ENCODE measurements at regions not wholly inside any gene's neighbourhood (a gene's known extent, or its start where the extent isn't known, plus 50 kb on each side); places are given as distances from the start of the nearest gene placed in this dataset.

GRCh38 chr12:115694564-115694963 lies 582.9 kb downstream of the MED13L start:
- ATAC-seq, result no peak
- no peak for DNase-seq
- Mint-ChIP-seq H3K27me3 (peaks cover 4% of the 10 kb centered on the region), H3K27ac (no peak overlapping the region), H3K36me3 (ENCODE audit: low read depth) (no peaks in the 10 kb centered on the region), H3K9me3 (no peaks in the 10 kb centered on the region), H3K4me3 (no peak overlapping the region), H3K4me1 (ENCODE audit: low read depth) (no peaks in the 10 kb centered on the region)
- CTCF ChIA-PET, result no interaction called here
- no peak for TF ChIP-seq CTCF (IDR thresholded peaks at IDR 0.05)
- POLR2A ChIA-PET, result no interaction called here
- intact Hi-C loops (cut with micrococcal nuclease), result no loop called here

GRCh38 chr12:115693970-115694369 lies 583.5 kb downstream of the MED13L start:
- ATAC-seq (no peak), DNase-seq (no peak)
- Mint-ChIP-seq H3K4me1 (ENCODE audit: low read depth) (no peaks in the 10 kb centered on the region), H3K27ac (no peak overlapping the region), H3K27me3 (peaks cover 4% of the 10 kb centered on the region), H3K36me3 (ENCODE audit: low read depth) (no peaks in the 10 kb centered on the region), H3K9me3 (no peaks in the 10 kb centered on the region), H3K4me3 (no peak overlapping the region)
- intact Hi-C loops (cut with micrococcal nuclease), result no loop called here
- TF ChIP-seq CTCF (IDR thresholded peaks at IDR 0.05), result no peak
- ChIA-PET CTCF (no interaction called here), POLR2A (no interaction called here)

- peaks cover 4% of the 10 kb centered on the region for H3K27me3 Mint-ChIP-seq
- DNase-seq, result no peak
- POLR2A ChIA-PET, result no interaction called here
- no peak overlapping the region for H3K4me3 Mint-ChIP-seq
- no peak overlapping the region for H3K27ac Mint-ChIP-seq
- no peaks in the 10 kb centered on the region for H3K9me3 Mint-ChIP-seq
- ATAC-seq, result no peak
- CTCF ChIA-PET, result no interaction called here
- no peaks in the 10 kb centered on the region for H3K36me3 Mint-ChIP-seq (ENCODE audit: low read depth)
- intact Hi-C loops (cut with micrococcal nuclease), result no loop called here
- H3K4me1 Mint-ChIP-seq (ENCODE audit: low read depth), result no peaks in the 10 kb centered on the region
- TF ChIP-seq CTCF (IDR thresholded peaks at IDR 0.05), result no peak
These were observed 586.4 kb downstream of the MED13L start for GRCh38 chr12:115691123-115691522.

- CTCF ChIA-PET, result no interaction called here
- POLR2A ChIA-PET, result interaction anchor here (0.6 kb wide), 1 partner anchor 777 kb away, joined by 3 read pairs; no protein-coding TSS in a partner anchor
- H3K27ac Mint-ChIP-seq, result no peak overlapping the region
- H3K36me3 Mint-ChIP-seq (ENCODE audit: low read depth), result no peaks in the 10 kb centered on the region
- DNase-seq, result no peak
- H3K27me3 Mint-ChIP-seq, result no peaks in the 10 kb centered on the region
- no peaks in the 10 kb centered on the region for H3K4me1 Mint-ChIP-seq (ENCODE audit: low read depth)
- intact Hi-C loops (cut with micrococcal nuclease), result no loop called here
- ATAC-seq, result no peak
- no peak overlapping the region for H3K4me3 Mint-ChIP-seq
- no peaks in the 10 kb centered on the region for H3K9me3 Mint-ChIP-seq
- no peak for TF ChIP-seq CTCF (IDR thresholded peaks at IDR 0.05)
These were observed 590.4 kb downstream of the MED13L start for GRCh38 chr12:115687094-115687493.

- ATAC-seq, result no peak
These were observed 594.2 kb downstream of the MED13L start for GRCh38 chr12:115683240-115683780.

More at GRCh38 chr12:115683240-115683780, 594.2 kb downstream of the MED13L start:
- H3K27me3 Mint-ChIP-seq, result no peaks in the 10 kb centered on the region
- ChIA-PET CTCF (no interaction called here), POLR2A (interaction anchor here (0.6 kb wide), 2 partner anchors 195 to 473 kb away, joined by 3 read pairs; no protein-coding TSS in a partner anchor)
- no peaks in the 10 kb centered on the region for H3K9me3 Mint-ChIP-seq
- no peak overlapping the region for H3K4me3 Mint-ChIP-seq
- H3K27ac Mint-ChIP-seq, result no peak overlapping the region
- no peaks in the 10 kb centered on the region for H3K4me1 Mint-ChIP-seq (ENCODE audit: low read depth)
- H3K36me3 Mint-ChIP-seq (ENCODE audit: low read depth), result no peaks in the 10 kb centered on the region
- TF ChIP-seq CTCF (IDR thresholded peaks at IDR 0.05), result no peak
- intact Hi-C loops (cut with micrococcal nuclease), result no loop called here
- DNase-seq, result no peak

All from activated CD8-positive, alpha-beta T cell treated with anti-CD3 and anti-CD28 coated beads for 36 hours (primary cell).